ENCODE measurements at regions not wholly inside any gene's neighbourhood (a gene's known extent, or its start where the extent isn't known, plus 50 kb on each side); places are given as distances from the start of the nearest gene placed in this dataset.

- WGBS, 2 donors = 100% methylated on average over 1 of the region's 1 CpG
- no peaks in the 10 kb centered on the region for H3K36me3 ChIP-seq (ENCODE audit: low read depth, missing control alignments)
- no peak for TF ChIP-seq POLR2A (IDR thresholded peaks at IDR 0.05)
- no peak for TF ChIP-seq CTCF (IDR thresholded peaks at IDR 0.05)
These were observed 322.6 kb downstream of the ASXL3 start for GRCh38 chr18:33900638-33901037.

GRCh38 chr18:33898427-33898826 lies 320.4 kb downstream of the ASXL3 start:
- Histone ChIP-seq H3K4me3 (no peak overlapping the region), H3K36me3 (ENCODE audit: low read depth, missing control alignments) (no peaks in the 10 kb centered on the region), H3K4me1 (no peaks in the 10 kb centered on the region), H3K27me3 (no peaks in the 10 kb centered on the region), H3K9me3 (no peaks in the 10 kb centered on the region), H3K27ac (no peak overlapping the region)
- no peak for DNase-seq
- intact Hi-C loops (cut with DNase I; ENCODE audit: low total_unique reads) = no loop called here
- TF ChIP-seq POLR2A (IDR thresholded peaks at IDR 0.05) = no peak
- TF ChIP-seq CTCF (IDR thresholded peaks at IDR 0.05) = no peak
- 87 to 96% methylated on average over 2 of the region's 2 CpGs for WGBS, 2 donors

More at GRCh38 chr18:33900638-33901037, 322.6 kb downstream of the ASXL3 start:
- DNase-seq = no peak
- no peaks in the 10 kb centered on the region for H3K27me3 ChIP-seq
- H3K4me1 ChIP-seq = no peaks in the 10 kb centered on the region
- H3K27ac ChIP-seq = no peak overlapping the region
- H3K9me3 ChIP-seq = no peaks in the 10 kb centered on the region
- H3K4me3 ChIP-seq = no peak overlapping the region
- intact Hi-C loops (cut with DNase I; ENCODE audit: low total_unique reads) = no loop called here

GRCh38 chr18:33878213-33878612 lies 300.2 kb downstream of the ASXL3 start:
- 66 to 71% methylated on average over 1 of the region's 1 CpG for WGBS, 2 donors
- no peak overlapping the region for H3K4me3 ChIP-seq
- no peaks in the 10 kb centered on the region for H3K27me3 ChIP-seq
- no peaks in the 10 kb centered on the region for H3K9me3 ChIP-seq
- no peak for DNase-seq
- no peak overlapping the region for H3K27ac ChIP-seq
- H3K4me1 ChIP-seq = no peaks in the 10 kb centered on the region
- intact Hi-C loops (cut with DNase I; ENCODE audit: low total_unique reads) = no loop called here
- no peak for TF ChIP-seq CTCF (IDR thresholded peaks at IDR 0.05)
- TF ChIP-seq POLR2A (IDR thresholded peaks at IDR 0.05) = no peak
- H3K36me3 ChIP-seq (ENCODE audit: low read depth, missing control alignments) = no peaks in the 10 kb centered on the region

GRCh38 chr18:33875029-33875565 lies 297.1 kb downstream of the ASXL3 start:
- H3K36me3 ChIP-seq (ENCODE audit: low read depth, missing control alignments) = no peaks in the 10 kb centered on the region
- no peak for DNase-seq
- no peaks in the 10 kb centered on the region for H3K9me3 ChIP-seq
- no peaks in the 10 kb centered on the region for H3K27me3 ChIP-seq
- TF ChIP-seq CTCF (IDR thresholded peaks at IDR 0.05) (no peak), POLR2A (IDR thresholded peaks at IDR 0.05) (no peak)
- H3K27ac ChIP-seq = no peak overlapping the region
- WGBS, 2 donors = 68 to 72% methylated on average over 2 of the region's 2 CpGs
- H3K4me3 ChIP-seq = no peak overlapping the region
- H3K4me1 ChIP-seq = no peaks in the 10 kb centered on the region
- intact Hi-C loops (cut with DNase I; ENCODE audit: low total_unique reads) = no loop called here

- Histone ChIP-seq H3K27ac (no peak overlapping the region), H3K27me3 (no peaks in the 10 kb centered on the region), H3K4me3 (no peak overlapping the region), H3K9me3 (no peaks in the 10 kb centered on the region), H3K36me3 (ENCODE audit: low read depth, missing control alignments) (no peaks in the 10 kb centered on the region), H3K4me1 (no peaks in the 10 kb centered on the region)
- no peak for TF ChIP-seq POLR2A (IDR thresholded peaks at IDR 0.05)
- intact Hi-C loops (cut with DNase I; ENCODE audit: low total_unique reads) = no loop called here
- no peak for DNase-seq
- 34 to 40% methylated on average over 3 of the region's 3 CpGs for WGBS, 2 donors
These were observed 295.1 kb downstream of the ASXL3 start for GRCh38 chr18:33873112-33873511.
